Effector CD4-positive, alpha-beta T cell (primary cell): ENCODE measurements at regions not wholly inside any gene's neighbourhood (a gene's known extent, or its start where the extent isn't known, plus 50 kb on each side); places are given as distances from the start of the nearest gene placed in this dataset.

ENCODE experiments used
- DNase-seq: peaks from one replicate; pipeline ENCODE4 v3.0.0-alpha.2; 2020

DNA sequence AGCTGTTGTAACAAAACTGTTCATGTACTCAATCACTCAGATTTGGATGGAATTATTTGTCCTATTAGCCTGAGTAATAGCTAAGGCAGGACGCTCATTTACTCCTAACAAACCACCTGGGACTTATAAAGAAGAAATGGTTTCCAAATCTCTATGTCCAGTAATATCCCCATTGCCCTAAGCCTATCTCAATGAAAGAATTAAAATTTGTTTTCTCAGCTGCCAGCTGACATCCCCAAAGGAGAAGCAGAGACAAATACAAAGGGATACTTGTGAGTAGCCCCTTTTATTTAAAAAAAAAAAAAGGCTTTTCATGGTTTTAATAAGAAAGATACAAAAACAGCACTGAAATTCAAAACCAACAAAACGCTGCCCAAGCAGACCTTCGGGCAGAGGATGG, 211.4 kb upstream of the PARD3B start:
- no peak for DNase-seq

DNA sequence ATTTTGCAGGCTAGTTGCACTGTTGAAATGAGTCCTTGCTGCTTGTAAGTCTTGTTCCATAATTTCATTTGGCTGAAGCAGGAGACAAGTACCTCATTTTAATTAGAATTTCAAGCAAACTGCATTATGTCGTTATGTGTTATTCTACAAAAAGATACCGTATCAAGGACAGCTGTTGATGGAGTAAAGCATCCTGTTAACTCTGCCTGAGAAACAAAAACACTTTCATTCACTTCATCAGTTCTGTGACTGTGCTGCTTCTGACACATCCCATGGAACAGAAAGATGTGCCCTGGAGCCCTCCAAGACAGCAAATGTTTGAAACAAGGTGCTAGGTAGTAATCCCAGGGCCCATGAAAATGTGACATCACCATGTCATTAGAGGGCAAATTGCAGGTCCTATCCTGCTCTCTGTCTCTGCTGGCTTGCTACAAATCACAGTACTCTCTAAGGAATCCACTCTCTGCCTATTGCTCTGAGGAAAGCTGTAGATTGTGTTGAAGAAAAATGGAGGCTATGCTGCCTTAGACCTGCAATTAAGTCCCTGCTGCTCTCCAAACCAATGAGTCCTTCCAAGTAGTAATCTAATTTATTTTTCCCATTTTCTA, 209.7 kb upstream of the PARD3B start:
- DNase-seq = no peak

- DNase-seq = no peak
Measured at GRCh38 chr2:204336153-204336744, 209.0 kb upstream of the PARD3B start.

- DNase-seq = no peak
Measured at GRCh38 chr2:204337638-204338037, 207.6 kb upstream of the PARD3B start.

DNA sequence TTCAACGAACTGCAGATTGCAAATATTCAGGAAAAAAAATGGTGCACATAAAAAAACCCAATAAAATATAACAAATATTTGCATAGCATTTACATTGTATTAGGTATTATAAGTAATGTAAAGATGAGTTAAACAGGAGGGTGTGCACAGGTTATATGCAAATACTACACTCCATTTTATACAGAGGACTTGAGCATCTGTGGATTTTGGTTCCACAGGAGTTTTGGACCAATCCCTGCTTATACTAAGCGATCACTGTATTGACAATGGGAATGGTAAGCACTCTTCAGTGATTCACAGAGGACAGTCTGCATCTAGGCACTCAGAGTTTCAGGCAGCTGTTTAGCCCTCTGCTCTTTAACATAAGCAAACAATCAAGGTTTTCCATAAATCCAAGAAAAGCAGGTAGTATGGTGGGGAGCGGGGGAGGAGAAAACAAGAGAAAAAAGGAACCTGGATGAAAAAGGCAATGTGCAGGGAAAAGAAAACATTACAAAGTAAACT, 206.0 kb upstream of the PARD3B start:
- no peak for DNase-seq

- DNase-seq = no peak
Measured at GRCh38 chr2:204340511-204340910, 204.8 kb upstream of the PARD3B start.

GRCh38 chr2:204341887-204342276, 203.4 kb upstream of the PARD3B start:
- DNase-seq = no peak

DNA sequence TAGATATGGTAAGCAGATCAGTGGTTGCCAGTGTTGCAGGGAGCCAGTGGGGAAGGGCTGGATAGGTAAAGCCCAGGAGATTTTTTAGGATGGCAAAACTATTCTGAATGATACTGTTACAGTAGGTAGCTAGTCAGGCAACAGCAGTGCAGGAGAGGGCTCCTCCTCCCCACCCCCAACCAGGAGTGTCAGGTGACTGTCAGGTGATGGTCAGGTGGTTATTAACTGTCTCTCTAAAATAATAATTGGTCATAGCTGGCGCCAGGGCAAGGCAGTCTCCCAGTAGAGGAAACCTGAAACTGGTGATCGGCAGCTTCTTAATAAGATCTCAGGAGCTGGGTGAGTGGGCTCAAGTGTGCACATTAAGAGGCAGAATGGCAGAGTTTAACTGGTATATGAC, 201.6 kb upstream of the PARD3B start:
- no peak for DNase-seq

- DNase-seq = no peak
Measured at GRCh38 chr2:204344119-204344518, 201.2 kb upstream of the PARD3B start.

GRCh38 chr2:204346906-204347305, 198.4 kb upstream of the PARD3B start:
- no peak for DNase-seq

DNA sequence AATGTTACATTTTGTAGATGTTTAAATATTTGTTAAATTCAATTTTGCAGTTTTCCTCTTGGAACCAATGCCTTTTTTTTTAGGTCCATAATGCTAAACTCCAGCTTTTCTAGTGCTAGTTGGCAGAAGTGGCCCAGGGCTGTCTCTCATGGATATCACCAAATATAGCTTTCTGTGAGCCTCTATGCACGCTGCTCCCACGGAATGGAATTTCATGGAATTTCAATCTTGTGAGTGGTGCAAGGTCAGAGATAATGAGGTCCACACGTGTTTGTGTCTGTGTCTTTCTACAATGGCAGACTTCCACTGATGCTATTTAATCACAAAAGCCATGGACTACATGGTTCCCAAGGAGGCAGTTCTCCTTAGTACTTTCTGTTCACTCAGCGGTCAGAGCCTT, 191.5 kb upstream of the PARD3B start:
- no peak for DNase-seq

DNA sequence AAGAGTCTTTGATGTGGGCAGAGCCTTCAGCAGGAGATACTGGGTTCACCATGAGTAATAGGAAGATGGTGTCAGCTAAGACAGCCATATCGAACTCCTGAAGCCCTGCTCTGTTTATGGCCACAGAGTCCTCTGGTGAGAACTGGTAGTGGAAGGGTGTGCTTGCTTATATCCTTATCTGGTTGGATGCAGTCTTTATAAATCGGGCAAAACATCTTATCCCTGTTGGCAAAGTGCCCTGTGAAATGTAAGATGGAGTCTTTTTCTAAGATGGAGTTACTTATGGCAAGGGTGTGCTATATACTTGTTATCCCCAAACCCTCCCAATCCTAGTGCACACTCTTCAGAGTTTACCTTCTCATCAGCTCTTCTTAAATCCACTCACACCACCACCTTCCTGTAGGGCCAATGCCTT, 190.8 kb upstream of the PARD3B start:
- no peak for DNase-seq

GRCh38 chr2:204355688-204356087, 189.6 kb upstream of the PARD3B start:
- no peak for DNase-seq

GRCh38 chr2:204356151-204356641, 189.1 kb upstream of the PARD3B start:
- DNase-seq = no peak

DNA sequence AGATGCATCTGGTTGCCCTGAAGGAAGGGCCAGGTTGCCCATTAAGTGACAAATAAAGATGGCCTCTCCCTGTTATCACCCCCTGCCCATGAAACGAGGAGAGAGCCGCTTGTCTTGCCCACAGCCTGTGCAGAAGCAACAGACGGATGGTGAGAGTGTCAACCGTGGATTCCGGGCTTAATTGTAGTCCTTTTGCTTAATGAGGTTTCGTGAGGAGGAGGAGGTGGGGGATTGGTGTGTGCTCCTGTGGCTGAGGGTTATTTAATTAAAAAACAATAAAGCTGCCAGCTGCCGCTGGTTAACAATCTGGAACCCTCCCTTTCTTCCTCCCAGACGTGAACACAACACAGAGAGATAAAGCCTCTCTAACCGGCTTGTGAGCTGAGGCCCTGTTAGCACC, 188.0 kb upstream of the PARD3B start:
- no peak for DNase-seq

GRCh38 chr2:204359076-204359475, 186.2 kb upstream of the PARD3B start:
- no peak for DNase-seq

DNA sequence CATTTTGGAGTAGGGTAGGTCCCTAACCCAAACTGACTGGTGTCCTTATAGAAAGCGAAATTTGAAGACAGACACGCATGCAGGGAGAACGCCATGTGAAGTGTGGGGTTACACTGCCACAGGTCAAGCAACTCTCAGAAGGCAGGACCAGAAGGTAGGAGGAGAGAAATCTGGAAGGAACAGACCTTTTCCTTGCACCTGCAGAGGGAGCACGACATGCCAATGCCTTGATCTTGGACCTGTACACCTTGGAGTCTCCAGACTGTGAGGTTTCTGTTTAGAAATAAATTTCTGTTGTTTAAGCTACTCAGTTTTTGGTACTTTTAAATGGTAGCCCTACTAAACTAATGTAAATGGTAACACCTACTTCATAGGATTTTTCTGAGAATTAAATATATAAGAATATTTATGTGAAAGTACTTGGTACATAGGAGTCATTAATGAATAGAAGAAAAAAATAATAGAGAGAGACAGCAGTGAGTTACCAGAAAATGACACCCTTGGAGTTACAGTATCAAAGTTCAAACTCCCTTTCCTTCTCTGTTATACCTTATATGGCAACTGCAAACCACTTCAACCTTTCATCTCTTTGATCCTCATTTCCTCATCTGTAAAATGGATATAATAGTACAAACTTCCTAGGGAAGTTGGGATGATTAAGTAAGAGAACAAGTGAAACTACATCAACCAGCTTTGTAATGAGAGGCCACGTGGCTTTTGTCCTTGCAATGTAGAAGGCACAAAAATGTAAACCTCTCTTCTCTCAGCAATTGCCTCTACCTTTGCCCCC, 184.9 kb upstream of the PARD3B start:
- no peak for DNase-seq

GRCh38 chr2:204361738-204362137, 183.5 kb upstream of the PARD3B start:
- DNase-seq = no peak

- DNase-seq = no peak
Measured at GRCh38 chr2:204362581-204362980, 182.7 kb upstream of the PARD3B start.

- DNase-seq = no peak
Measured at GRCh38 chr2:204363513-204363912, 181.8 kb upstream of the PARD3B start.

DNA sequence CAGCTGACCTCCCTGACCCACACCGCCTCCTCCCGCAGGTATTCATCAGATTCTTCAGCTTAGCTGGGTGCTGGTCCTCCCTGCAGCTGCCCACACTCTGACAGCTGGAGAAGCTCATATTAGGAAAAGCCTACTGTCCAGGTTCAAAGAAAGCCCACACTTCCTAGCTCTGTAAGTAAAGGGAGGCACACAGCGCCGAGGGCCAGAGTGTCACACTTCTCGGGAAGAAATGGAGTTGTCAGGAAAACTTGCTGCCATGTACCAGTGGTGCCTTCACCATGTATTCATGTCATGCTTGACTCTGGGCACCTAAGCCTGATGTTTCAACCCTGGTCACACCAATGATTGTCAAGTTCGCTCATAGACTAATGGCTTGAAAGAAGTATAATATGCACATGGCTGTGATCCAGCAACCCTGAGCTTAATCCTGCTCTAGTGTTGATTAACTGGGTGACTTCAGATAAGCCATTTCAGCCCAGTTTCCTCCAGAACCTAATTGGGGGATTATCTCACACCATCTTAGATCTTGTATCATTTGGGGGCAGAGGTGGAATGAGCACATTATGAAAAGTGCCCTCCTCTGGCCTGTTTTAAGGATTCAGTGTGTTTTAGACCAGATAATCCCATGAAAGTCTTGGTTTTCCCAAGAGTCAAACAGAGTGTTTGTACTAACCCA, 180.3 kb upstream of the PARD3B start:
- no peak for DNase-seq

GRCh38 chr2:204365811-204366210, 179.5 kb upstream of the PARD3B start:
- DNase-seq = no peak

DNA sequence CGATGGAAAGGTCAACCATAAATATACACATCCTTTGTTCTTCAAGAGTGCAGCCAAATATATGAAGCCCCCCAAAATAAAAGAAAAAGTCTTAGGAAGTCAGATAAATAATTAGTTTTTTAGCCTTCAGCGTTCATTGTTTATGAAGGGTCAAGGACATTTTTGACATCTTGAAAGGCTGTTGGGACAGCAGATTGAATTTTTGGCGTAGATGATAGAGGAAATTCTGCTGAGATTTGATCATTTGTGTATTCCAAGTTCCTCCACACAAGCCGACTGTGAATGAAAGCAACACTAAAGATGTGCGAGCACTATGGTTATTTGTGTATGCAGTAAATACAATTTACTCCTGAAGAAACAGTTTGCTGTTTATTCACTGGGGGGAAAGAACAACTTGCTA, 177.8 kb upstream of the PARD3B start:
- DNase-seq = no peak
